Suprapubic skin (tissue), 4 donors: ENCODE measurements at regions not wholly inside any gene's neighbourhood (a gene's known extent, or its start where the extent isn't known, plus 50 kb on each side); places are given as distances from the start of the nearest gene placed in this dataset.

Experiments used
- DNase-seq, 2 donors: peaks; one replicate each; pipeline ENCODE4 v3.0.0-alpha.2; 2019; ENCODE audit warnings: low spot score in 2 of 2
- H3K27ac ChIP-seq: fragments of 200-600 bp; sonication (generic); one replicate; pipeline ENCODE4 v1.5.1; 2019
- H3K27me3 ChIP-seq: fragments of 200-600 bp; sonication (generic); one replicate; pipeline ENCODE4 v1.5.1; 2019
- H3K36me3 ChIP-seq: fragments of 200-600 bp; sonication (generic); one replicate; pipeline ENCODE4 v1.5.1; 2019
- H3K4me1 ChIP-seq: fragments of 200-600 bp; sonication (generic); one replicate; pipeline ENCODE4 v1.5.1; 2019
- H3K4me3 ChIP-seq: fragments of 200-600 bp; sonication (generic); one replicate; pipeline ENCODE4 v1.5.1; 2019; ENCODE audit warnings: mild to moderate bottlenecking
- H3K9me3 ChIP-seq: fragments of 200-600 bp; sonication (generic); one replicate; pipeline ENCODE4 v1.5.1; 2019
- CTCF ChIP-seq, 2 donors: fragments of 200-600 bp in 1 of 2; fragments of 450-650 bp in 1 of 2; sonication (generic) in 1 of 2; IDR thresholded peaks; one replicate each; pipeline ENCODE4 v1.5.1; 2016 to 2019; ENCODE audit warnings: antibody characterized with exemption in 2 of 2, mild to moderate bottlenecking in 1 of 2, moderate library complexity in 1 of 2
- EP300 ChIP-seq: sonication (generic); formaldehyde crosslinking; IDR thresholded peaks from one replicate; pipeline ENCODE4 v1.6.1; 2017; ENCODE audit warnings: antibody characterized with exemption
- POLR2A ChIP-seq, 2 donors: fragments of 450-650 bp; IDR thresholded peaks; one replicate each; pipeline ENCODE4 v1.6.1; 2017; ENCODE audit warnings: antibody characterized with exemption in 2 of 2, mild to moderate bottlenecking in 2 of 2, moderate library complexity in 2 of 2
- POLR2AphosphoS5 ChIP-seq, 3 donors: sonication (generic); formaldehyde crosslinking; IDR thresholded peaks; one replicate each; pipeline ENCODE4 v1.6.1; 2017; ENCODE audit warnings: antibody characterized with exemption in 3 of 3
- WGBS: methylation state at CpG from one replicate; pipeline ENCODE4 v1.1.5; 2018; 5-methylcytosine and 5-hydroxymethylcytosine counted together

GRCh38 chr5:61823781-61824180 is 482.2 kb upstream of the KIF2A start:
- Histone ChIP-seq H3K27ac (no peak overlapping the region), H3K9me3 (no peaks in the 10 kb centered on the region), H3K4me1 (no peaks in the 10 kb centered on the region), H3K27me3 (no peaks in the 10 kb centered on the region), H3K36me3 (no peaks in the 10 kb centered on the region), H3K4me3 (no peak overlapping the region)
- TF ChIP-seq POLR2AphosphoS5 (IDR thresholded peaks at IDR 0.05) (no peak), CTCF (IDR thresholded peaks at IDR 0.05) (no peak), POLR2A (IDR thresholded peaks at IDR 0.05) (no peak), EP300 (no peak)
- no peak for DNase-seq
- WGBS, result 33% methylated on average over 2 of the region's 2 CpGs

- H3K36me3 ChIP-seq, result no peaks in the 10 kb centered on the region
- no peak for DNase-seq
- TF ChIP-seq EP300 (no peak), CTCF (IDR thresholded peaks at IDR 0.05) (no peak), POLR2A (IDR thresholded peaks at IDR 0.05) (no peak), POLR2AphosphoS5 (IDR thresholded peaks at IDR 0.05) (no peak)
- H3K4me1 ChIP-seq, result no peaks in the 10 kb centered on the region
- WGBS, result 75% methylated on average over 4 of the region's 4 CpGs
- H3K27ac ChIP-seq, result no peak overlapping the region
- no peaks in the 10 kb centered on the region for H3K27me3 ChIP-seq
- H3K4me3 ChIP-seq, result no peak overlapping the region
- no peaks in the 10 kb centered on the region for H3K9me3 ChIP-seq
Observed at GRCh38 chr5:61824396-61824795, 481.6 kb upstream of the KIF2A start.

- DNase-seq, result no peak
- 35% methylated on average over 2 of the region's 2 CpGs for WGBS
- no peak overlapping the region for H3K27ac ChIP-seq
- no peaks in the 10 kb centered on the region for H3K27me3 ChIP-seq
- TF ChIP-seq EP300 (no peak), POLR2A (IDR thresholded peaks at IDR 0.05) (no peak), POLR2AphosphoS5 (IDR thresholded peaks at IDR 0.05) (no peak), CTCF (IDR thresholded peaks at IDR 0.05) (no peak)
- no peaks in the 10 kb centered on the region for H3K9me3 ChIP-seq
- H3K36me3 ChIP-seq, result no peaks in the 10 kb centered on the region
- H3K4me3 ChIP-seq, result no peak overlapping the region
- no peaks in the 10 kb centered on the region for H3K4me1 ChIP-seq
Observed at GRCh38 chr5:61827445-61827975, 478.5 kb upstream of the KIF2A start.

GRCh38 chr5:61828856-61829255 is 477.1 kb upstream of the KIF2A start:
- Histone ChIP-seq H3K27me3 (no peaks in the 10 kb centered on the region), H3K27ac (no peak overlapping the region), H3K4me3 (no peak overlapping the region), H3K36me3 (no peaks in the 10 kb centered on the region), H3K4me1 (no peaks in the 10 kb centered on the region), H3K9me3 (no peaks in the 10 kb centered on the region)
- 97% methylated on average over 3 of the region's 3 CpGs for WGBS
- TF ChIP-seq POLR2A (IDR thresholded peaks at IDR 0.05), result no peak
- no peak for TF ChIP-seq CTCF (IDR thresholded peaks at IDR 0.05)
- TF ChIP-seq EP300, result no peak
- TF ChIP-seq POLR2AphosphoS5 (IDR thresholded peaks at IDR 0.05), result no peak
- DNase-seq, result no peak

GRCh38 chr5:61831736-61832135 is 474.3 kb upstream of the KIF2A start:
- DNase-seq, result no peak
- no peak overlapping the region for H3K27ac ChIP-seq
- WGBS, result no CpG with 5 or more reads among the region's 4 CpGs
- no peak for TF ChIP-seq CTCF (IDR thresholded peaks at IDR 0.05)
- TF ChIP-seq EP300, result no peak
- TF ChIP-seq POLR2A (IDR thresholded peaks at IDR 0.05), result no peak
- TF ChIP-seq POLR2AphosphoS5 (IDR thresholded peaks at IDR 0.05), result no peak
- no peaks in the 10 kb centered on the region for H3K36me3 ChIP-seq
- H3K27me3 ChIP-seq, result peaks cover 3% of the 10 kb centered on the region
- H3K9me3 ChIP-seq, result no peaks in the 10 kb centered on the region
- no peaks in the 10 kb centered on the region for H3K4me1 ChIP-seq
- no peak overlapping the region for H3K4me3 ChIP-seq
